ENCODE measurements at regions not wholly inside any gene's neighbourhood (a gene's known extent, or its start where the extent isn't known, plus 50 kb on each side); places are given as distances from the start of the nearest gene placed in this dataset.

DNA sequence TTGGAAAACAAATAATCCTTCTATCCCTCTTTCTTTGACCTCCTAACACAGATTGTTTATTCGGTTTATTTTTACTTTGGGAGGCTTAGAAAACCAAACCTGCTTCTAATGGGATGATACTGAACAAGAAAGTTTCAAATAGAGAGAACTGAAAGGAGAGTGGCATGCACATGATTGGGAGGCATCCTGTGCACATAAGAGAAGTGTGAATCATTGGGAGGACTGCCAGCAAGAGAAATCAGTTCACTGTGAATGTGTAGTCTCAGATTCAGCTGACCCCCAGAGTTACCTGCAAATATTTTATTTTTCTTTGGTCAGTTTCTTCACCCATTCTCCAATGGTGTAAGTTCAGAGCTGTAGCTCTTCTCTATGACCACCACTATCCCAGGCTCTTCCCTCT, 1363.2 kb upstream of the ACVR2A start:
- Mint-ChIP-seq H3K9me3 (ENCODE audit: unreplicated experiment) (no peaks in the 10 kb centered on the region), H3K27ac (ENCODE audit: unreplicated experiment) (no peak overlapping the region), H3K27me3 (ENCODE audit: unreplicated experiment) (no peaks in the 10 kb centered on the region), H3K4me3 (ENCODE audit: unreplicated experiment) (no peak overlapping the region), H3K36me3 (ENCODE audit: unreplicated experiment) (no peaks in the 10 kb centered on the region), H3K4me1 (ENCODE audit: unreplicated experiment) (no peaks in the 10 kb centered on the region)
- no peak for TF ChIP-seq CTCF (IDR thresholded peaks at IDR 0.05)
- DNase-seq (ENCODE audit: extremely low spot score, unreplicated experiment): no peak

DNA sequence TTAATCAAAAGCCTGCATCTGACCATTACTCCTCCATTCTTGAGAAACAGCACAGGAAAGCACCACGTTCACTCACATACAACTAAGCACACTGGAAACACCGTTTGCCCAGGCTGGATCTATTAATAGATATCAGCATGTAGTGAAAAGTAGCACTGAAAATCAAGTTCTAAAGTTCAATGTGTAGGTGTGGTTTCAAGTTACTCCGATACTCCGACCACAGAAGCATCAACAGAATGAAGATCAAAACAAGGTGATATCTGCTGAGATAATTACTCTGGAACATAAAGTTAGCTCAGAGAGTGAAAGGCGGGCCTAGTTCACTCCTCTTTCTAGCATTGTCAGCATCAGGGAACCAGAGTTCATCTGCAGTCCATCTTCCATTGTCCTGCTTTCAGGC, 1367.4 kb upstream of the ACVR2A start:
- Mint-ChIP-seq H3K36me3 (ENCODE audit: unreplicated experiment) (no peaks in the 10 kb centered on the region), H3K4me1 (ENCODE audit: unreplicated experiment) (no peaks in the 10 kb centered on the region), H3K27me3 (ENCODE audit: unreplicated experiment) (no peaks in the 10 kb centered on the region), H3K9me3 (ENCODE audit: unreplicated experiment) (no peaks in the 10 kb centered on the region), H3K4me3 (ENCODE audit: unreplicated experiment) (no peak overlapping the region), H3K27ac (ENCODE audit: unreplicated experiment) (no peak overlapping the region)
- TF ChIP-seq CTCF (IDR thresholded peaks at IDR 0.05): no peak
- no peak for DNase-seq (ENCODE audit: extremely low spot score, unreplicated experiment)

- peaks cover 6% of the 10 kb centered on the region for H3K9me3 Mint-ChIP-seq (ENCODE audit: unreplicated experiment)
- no peaks in the 10 kb centered on the region for H3K4me1 Mint-ChIP-seq (ENCODE audit: unreplicated experiment)
- no peak overlapping the region for H3K4me3 Mint-ChIP-seq (ENCODE audit: unreplicated experiment)
- DNase-seq (ENCODE audit: extremely low spot score, unreplicated experiment): no peak
- no peaks in the 10 kb centered on the region for H3K36me3 Mint-ChIP-seq (ENCODE audit: unreplicated experiment)
- no peak for TF ChIP-seq CTCF (IDR thresholded peaks at IDR 0.05)
- H3K27me3 Mint-ChIP-seq (ENCODE audit: unreplicated experiment): peaks cover 5% of the 10 kb centered on the region
- H3K27ac Mint-ChIP-seq (ENCODE audit: unreplicated experiment): no peak overlapping the region
Measured at GRCh38 chr2:146468578-146468977, 1376.3 kb upstream of the ACVR2A start.

DNA sequence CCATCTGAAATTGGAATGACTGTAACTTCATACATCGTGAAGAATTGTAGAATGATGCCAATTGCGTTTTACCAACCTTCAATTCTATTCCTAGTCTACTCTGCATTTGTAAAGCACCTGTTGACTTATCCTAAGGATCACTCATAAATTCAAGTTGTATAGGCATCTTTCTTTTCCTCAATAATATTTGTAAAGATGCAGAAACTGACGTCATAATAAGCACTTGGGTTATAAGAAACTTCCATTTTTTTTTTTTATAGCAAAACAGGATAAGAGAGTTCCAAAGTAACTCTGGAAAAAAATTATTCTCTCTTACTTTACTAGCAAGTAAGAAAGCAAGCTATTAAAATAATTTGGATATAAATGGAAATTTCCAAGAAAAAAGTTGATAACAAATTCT, 1377.4 kb upstream of the ACVR2A start:
- DNase-seq (ENCODE audit: extremely low spot score, unreplicated experiment): no peak
- Mint-ChIP-seq H3K4me3 (ENCODE audit: unreplicated experiment) (no peak overlapping the region), H3K9me3 (ENCODE audit: unreplicated experiment) (peaks cover 9% of the 10 kb centered on the region), H3K27me3 (ENCODE audit: unreplicated experiment) (peaks cover 5% of the 10 kb centered on the region), H3K4me1 (ENCODE audit: unreplicated experiment) (no peaks in the 10 kb centered on the region), H3K36me3 (ENCODE audit: unreplicated experiment) (no peaks in the 10 kb centered on the region), H3K27ac (ENCODE audit: unreplicated experiment) (no peak overlapping the region)
- no peak for TF ChIP-seq CTCF (IDR thresholded peaks at IDR 0.05)

DNA sequence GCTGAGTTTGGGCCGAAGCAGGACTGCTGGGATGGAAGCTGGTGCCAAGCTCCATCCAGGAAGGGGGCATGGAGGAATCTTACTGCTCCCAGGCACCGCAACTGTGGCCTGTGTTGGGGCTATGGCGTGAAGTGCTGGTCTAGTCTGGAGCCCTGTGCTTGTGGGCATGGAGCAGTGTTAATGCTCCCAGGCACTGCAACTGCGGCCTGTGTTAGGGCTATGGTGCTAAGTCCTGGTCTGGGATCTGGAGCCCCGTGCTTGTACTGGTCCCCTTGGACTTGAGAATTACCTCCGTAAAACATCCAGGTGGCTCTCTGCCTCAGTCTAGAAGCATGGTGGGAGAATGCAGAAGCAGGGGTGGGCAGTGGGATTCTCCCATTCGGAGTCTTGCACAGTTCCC, 1379.4 kb upstream of the ACVR2A start:
- no peaks in the 10 kb centered on the region for H3K4me1 Mint-ChIP-seq (ENCODE audit: unreplicated experiment)
- no peak for DNase-seq (ENCODE audit: extremely low spot score, unreplicated experiment)
- no peak overlapping the region for H3K4me3 Mint-ChIP-seq (ENCODE audit: unreplicated experiment)
- peaks cover 18% of the 10 kb centered on the region for H3K9me3 Mint-ChIP-seq (ENCODE audit: unreplicated experiment)
- H3K27me3 Mint-ChIP-seq (ENCODE audit: unreplicated experiment): peaks cover 5% of the 10 kb centered on the region
- no peak for TF ChIP-seq CTCF (IDR thresholded peaks at IDR 0.05)
- H3K27ac Mint-ChIP-seq (ENCODE audit: unreplicated experiment): no peak overlapping the region
- H3K36me3 Mint-ChIP-seq (ENCODE audit: unreplicated experiment): no peaks in the 10 kb centered on the region

Data from osteocyte (in vitro differentiated cells).